ENCODE measurements at regions not wholly inside any gene's neighbourhood (a gene's known extent, or its start where the extent isn't known, plus 50 kb on each side); places are given as distances from the start of the nearest gene placed in this dataset.

DNA sequence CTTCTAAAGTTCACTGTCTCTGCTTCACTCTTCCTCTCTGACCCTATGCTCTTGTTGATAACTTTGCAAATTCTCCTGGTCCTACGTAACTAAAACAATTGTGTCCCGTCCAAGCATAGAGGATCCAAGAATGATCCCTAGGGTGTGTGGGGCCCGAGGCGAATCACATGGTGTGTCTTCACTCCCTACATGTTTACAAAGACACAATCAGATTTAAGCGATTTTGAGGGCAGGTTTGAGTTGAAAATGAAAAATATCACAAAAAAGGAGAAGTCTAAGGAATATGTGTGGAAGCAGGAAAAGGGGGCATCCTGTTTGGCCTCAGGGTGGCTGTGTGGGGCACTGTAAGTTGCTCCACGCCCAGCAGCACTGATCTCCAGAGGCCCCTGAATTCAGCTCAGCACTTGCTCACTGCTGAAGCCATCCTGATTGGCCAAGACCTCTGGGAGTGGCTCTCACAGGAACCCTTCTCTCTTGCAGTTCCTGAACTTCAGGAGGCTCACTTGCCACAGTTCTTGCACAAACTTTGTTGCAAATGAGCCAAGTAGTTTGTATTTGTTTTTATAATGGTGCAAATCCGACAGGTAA is 363.6 kb downstream of the ZNF521 start:
- TF ChIP-seq RNF2 (IDR thresholded peaks at IDR 0.05; ENCODE audit: borderline replicate concordance, low read depth) (no peak), TP53 (CRISPR knock-in tag; IDR thresholded peaks at IDR 0.05) (no peak), HDAC2 (IDR thresholded peaks at IDR 0.05) (no peak), CBX2 (IDR thresholded peaks at IDR 0.05; ENCODE audit: borderline replicate concordance, low read depth) (no peak), HEYL (CRISPR knock-in tag; IDR thresholded peaks at IDR 0.05) (no peak), RCOR1 (IDR thresholded peaks at IDR 0.05; ENCODE audit: low read depth, low read length) (no peak), SMC3 (IDR thresholded peaks at IDR 0.05) (no peak), POLR2A (IDR thresholded peaks at IDR 0.05; ENCODE audit: low read length) (no peak), BCL3 (IDR thresholded peaks at IDR 0.05) (no peak), MYC (IDR thresholded peaks at IDR 0.05; ENCODE audit: borderline replicate concordance, low read length) (no peak)
- TF ChIP-seq, protein P1, sequence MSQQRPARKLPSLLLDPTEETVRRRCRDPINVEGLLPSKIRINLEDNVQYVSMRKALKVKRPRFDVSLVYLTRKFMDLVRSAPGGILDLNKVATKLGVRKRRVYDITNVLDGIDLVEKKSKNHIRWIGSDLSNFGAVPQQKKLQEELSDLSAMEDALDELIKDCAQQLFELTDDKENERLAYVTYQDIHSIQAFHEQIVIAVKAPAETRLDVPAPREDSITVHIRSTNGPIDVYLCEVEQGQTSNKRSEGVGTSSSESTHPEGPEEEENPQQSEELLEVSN (IDR thresholded peaks at IDR 0.05; ENCODE audit: borderline replicate concordance, low read depth), result no peak
- TF ChIP-seq, protein P2, sequence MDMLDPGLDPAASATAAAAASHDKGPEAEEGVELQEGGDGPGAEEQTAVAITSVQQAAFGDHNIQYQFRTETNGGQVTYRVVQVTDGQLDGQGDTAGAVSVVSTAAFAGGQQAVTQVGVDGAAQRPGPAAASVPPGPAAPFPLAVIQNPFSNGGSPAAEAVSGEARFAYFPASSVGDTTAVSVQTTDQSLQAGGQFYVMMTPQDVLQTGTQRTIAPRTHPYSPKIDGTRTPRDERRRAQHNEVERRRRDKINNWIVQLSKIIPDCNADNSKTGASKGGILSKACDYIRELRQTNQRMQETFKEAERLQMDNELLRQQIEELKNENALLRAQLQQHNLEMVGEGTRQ (IDR thresholded peaks at IDR 0.05), result no peak

GRCh38 chr18:24989760-24990593 is 362.0 kb downstream of the ZNF521 start:
- POLR2A ChIA-PET, result no interaction called here
- no peak for TF ChIP-seq FOXS1 (CRISPR knock-in tag; IDR thresholded peaks at IDR 0.05)
- TF ChIP-seq EP300 (IDR thresholded peaks at IDR 0.05), result no peak
- TF ChIP-seq MAFK (IDR thresholded peaks at IDR 0.05; ENCODE audit: partially characterized antibody), result no peak
- TF ChIP-seq, protein P3, sequence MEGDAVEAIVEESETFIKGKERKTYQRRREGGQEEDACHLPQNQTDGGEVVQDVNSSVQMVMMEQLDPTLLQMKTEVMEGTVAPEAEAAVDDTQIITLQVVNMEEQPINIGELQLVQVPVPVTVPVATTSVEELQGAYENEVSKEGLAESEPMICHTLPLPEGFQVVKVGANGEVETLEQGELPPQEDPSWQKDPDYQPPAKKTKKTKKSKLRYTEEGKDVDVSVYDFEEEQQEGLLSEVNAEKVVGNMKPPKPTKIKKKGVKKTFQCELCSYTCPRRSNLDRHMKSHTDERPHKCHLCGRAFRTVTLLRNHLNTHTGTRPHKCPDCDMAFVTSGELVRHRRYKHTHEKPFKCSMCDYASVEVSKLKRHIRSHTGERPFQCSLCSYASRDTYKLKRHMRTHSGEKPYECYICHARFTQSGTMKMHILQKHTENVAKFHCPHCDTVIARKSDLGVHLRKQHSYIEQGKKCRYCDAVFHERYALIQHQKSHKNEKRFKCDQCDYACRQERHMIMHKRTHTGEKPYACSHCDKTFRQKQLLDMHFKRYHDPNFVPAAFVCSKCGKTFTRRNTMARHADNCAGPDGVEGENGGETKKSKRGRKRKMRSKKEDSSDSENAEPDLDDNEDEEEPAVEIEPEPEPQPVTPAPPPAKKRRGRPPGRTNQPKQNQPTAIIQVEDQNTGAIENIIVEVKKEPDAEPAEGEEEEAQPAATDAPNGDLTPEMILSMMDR (IDR thresholded peaks at IDR 0.05), result no peak
- no peak for TF ChIP-seq FOSB (CRISPR knock-in tag; IDR thresholded peaks at IDR 0.05)
- Histone ChIP-seq H3K27ac (no peak overlapping the region), H3K4me2 (no peak overlapping the region), H3K4me1 (no peaks in the 10 kb centered on the region), H3K4me3 (no peak overlapping the region), H3K9me3 (no peaks in the 10 kb centered on the region)
- 24% methylated on average over 7 of the region's 7 CpGs for WGBS (ENCODE audit: missing lambda C conversion rate)
- DNase-seq (ENCODE audit: low read depth in 1 of 2, low spot score in 1 of 2), result no peak
- FAIRE-seq, result no peak
- no peak for ATAC-seq
- CTCF ChIA-PET, result no interaction called here

More for the DNA sequence above, 363.6 kb downstream of the ZNF521 start:
- ATAC-seq (no peak), FAIRE-seq (no peak), DNase-seq (ENCODE audit: low read depth in 1 of 2, low spot score in 1 of 2) (no peak)
- CTCF ChIA-PET, result no interaction called here
- H3K4me1 ChIP-seq, result no peaks in the 10 kb centered on the region
- no peak overlapping the region for H3K4me3 ChIP-seq
- H3K9me3 ChIP-seq, result no peaks in the 10 kb centered on the region
- WGBS (ENCODE audit: missing lambda C conversion rate), result 5% methylated on average over 7 of the region's 7 CpGs
- POLR2A ChIA-PET, result no interaction called here
- no peak overlapping the region for H3K27ac ChIP-seq
- no peak overlapping the region for H3K4me2 ChIP-seq

GRCh38 chr18:24990671-24991134 is 361.3 kb downstream of the ZNF521 start:
- WGBS (ENCODE audit: missing lambda C conversion rate), result 23% methylated on average over 5 of the region's 5 CpGs
- DNase-seq (ENCODE audit: low read depth in 1 of 2, low spot score in 1 of 2) (no peak), FAIRE-seq (no peak), ATAC-seq (no peak)
- ChIA-PET CTCF (no interaction called here), POLR2A (no interaction called here)
- Histone ChIP-seq H3K4me2 (no peak overlapping the region), H3K9me3 (no peaks in the 10 kb centered on the region), H3K4me3 (no peak overlapping the region), H3K4me1 (no peaks in the 10 kb centered on the region), H3K27ac (no peak overlapping the region)
- TF ChIP-seq SMC3 (IDR thresholded peaks at IDR 0.05), result no peak

Measured in A549 (cell line).